ENCODE measurements at regions not wholly inside any gene's neighbourhood (a gene's known extent, or its start where the extent isn't known, plus 50 kb on each side); places are given as distances from the start of the nearest gene placed in this dataset.

DNA sequence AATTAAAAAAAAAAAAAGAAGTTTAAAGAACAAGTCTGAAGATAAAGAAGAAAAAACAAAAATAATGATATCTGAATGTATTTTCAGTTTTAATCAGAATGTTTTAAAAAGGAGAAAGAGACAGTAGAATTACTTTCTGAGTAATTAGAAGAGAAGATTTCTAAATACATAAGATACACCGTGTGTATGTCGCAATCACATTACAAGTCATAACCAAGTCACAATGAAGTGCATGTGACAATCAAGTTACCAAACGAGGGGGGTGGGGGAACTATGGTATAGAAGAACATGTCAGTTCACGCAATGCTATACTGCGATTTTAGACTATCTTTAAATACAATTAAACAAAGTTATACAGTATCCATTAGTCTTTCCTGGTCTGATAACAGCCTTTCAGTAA lies 1464.1 kb upstream of the FLRT2 start:
- TF ChIP-seq, protein P1, sequence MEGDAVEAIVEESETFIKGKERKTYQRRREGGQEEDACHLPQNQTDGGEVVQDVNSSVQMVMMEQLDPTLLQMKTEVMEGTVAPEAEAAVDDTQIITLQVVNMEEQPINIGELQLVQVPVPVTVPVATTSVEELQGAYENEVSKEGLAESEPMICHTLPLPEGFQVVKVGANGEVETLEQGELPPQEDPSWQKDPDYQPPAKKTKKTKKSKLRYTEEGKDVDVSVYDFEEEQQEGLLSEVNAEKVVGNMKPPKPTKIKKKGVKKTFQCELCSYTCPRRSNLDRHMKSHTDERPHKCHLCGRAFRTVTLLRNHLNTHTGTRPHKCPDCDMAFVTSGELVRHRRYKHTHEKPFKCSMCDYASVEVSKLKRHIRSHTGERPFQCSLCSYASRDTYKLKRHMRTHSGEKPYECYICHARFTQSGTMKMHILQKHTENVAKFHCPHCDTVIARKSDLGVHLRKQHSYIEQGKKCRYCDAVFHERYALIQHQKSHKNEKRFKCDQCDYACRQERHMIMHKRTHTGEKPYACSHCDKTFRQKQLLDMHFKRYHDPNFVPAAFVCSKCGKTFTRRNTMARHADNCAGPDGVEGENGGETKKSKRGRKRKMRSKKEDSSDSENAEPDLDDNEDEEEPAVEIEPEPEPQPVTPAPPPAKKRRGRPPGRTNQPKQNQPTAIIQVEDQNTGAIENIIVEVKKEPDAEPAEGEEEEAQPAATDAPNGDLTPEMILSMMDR (IDR thresholded peaks at IDR 0.05): no peak
- TF ChIP-seq POLR2AphosphoS5 (IDR thresholded peaks at IDR 0.05; ENCODE audit: low read depth, low read length) (no peak), TCF7L2 (IDR thresholded peaks at IDR 0.05; ENCODE audit: low read depth, low read length) (no peak), SIN3A (IDR thresholded peaks at IDR 0.05; ENCODE audit: borderline replicate concordance, insufficient read depth, low read depth, low read length) (no peak)
